Endothelial cell of hepatic sinusoid (primary cell): ENCODE measurements at regions not wholly inside any gene's neighbourhood (a gene's known extent, or its start where the extent isn't known, plus 50 kb on each side); places are given as distances from the start of the nearest gene placed in this dataset.
"Not testable (repeated sequence)": the region's sequence is repeated elsewhere in the genome, so short reads cannot be mapped to it uniquely, and the experiment has no call there.

Experiments used
- in situ Hi-C: cut with HindIII; loops from 2 replicates; pipeline ENCODE4 v1.10.0; 2017; ENCODE audit warnings: low sequenced_read_pairs

DNA sequence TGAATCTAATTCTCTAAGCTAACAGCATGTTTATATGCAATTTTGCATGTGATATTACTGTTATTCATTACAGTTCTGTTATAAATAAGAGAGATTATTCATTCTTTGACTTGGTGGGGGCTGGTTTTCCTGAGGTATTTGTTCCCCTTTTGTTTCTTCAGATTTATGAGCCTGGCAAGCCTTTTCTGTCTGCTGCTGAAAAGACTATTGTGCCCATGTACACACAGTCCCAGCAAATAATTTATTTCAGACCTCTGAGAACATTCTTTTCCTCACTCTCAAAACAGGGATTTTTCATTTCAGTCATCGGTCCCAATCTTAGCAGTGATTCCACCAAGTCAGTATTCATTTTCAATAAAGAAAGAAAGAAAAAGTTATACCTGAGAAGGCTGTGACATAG lies 716.8 kb downstream of the NSUN3 start:
- in situ Hi-C loops, result no loop called here

GRCh38 chr3:94784274-94784673 lies 721.4 kb downstream of the NSUN3 start:
- in situ Hi-C loops, result no loop called here

DNA sequence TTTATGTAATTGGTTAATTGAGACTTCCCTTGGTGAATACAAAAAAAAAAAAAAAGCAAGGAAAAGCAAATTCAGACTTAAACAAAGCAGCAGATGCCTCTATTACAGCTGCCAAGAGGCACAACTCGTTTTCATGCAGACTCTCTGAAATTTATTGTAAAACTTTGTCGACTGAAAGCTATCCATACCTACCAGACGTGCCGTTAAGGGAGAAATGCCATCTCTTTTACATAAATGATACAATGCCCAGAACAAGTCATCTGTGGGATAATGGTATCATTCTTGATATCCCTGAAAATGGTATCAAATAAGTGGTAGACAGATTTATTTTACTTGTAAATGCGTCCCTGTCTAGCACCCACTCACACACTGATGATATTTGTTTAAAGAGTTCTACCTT lies 724.2 kb downstream of the NSUN3 start:
- in situ Hi-C loops, result no loop called here

- in situ Hi-C loops, result no loop called here
These were observed 724.9 kb downstream of the NSUN3 start for GRCh38 chr3:94787734-94788270.

- in situ Hi-C loops, result no loop called here
These were observed 731.7 kb downstream of the NSUN3 start for GRCh38 chr3:94794563-94794962.

GRCh38 chr3:94799420-94800060 lies 736.7 kb downstream of the NSUN3 start:
- in situ Hi-C loops, result no loop called here

- in situ Hi-C loops, result no loop called here
These were observed 749.0 kb downstream of the NSUN3 start for GRCh38 chr3:94811836-94812235.

- in situ Hi-C loops, result no loop called here
These were observed 758.4 kb downstream of the NSUN3 start for GRCh38 chr3:94821241-94821640.

DNA sequence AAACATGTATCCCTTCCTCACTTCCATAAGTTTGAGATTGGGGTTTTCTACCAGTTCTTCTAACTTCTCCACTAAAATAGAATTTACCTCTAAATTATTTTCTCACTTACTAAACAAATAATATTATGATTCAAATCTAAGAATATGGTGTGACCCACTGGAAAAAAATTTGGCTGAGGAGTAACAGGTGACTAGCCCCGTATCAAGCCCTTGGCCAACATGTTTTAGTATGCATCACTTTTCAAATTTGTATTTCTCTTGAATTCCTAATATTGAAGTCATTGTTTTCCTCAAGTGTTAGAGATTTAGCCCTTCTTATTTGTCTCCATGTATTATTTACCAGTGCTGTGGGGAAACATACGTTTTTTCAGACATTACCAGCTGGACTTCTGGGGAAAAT lies 759.4 kb downstream of the NSUN3 start:
- in situ Hi-C loops, result no loop called here

- in situ Hi-C loops, result not testable (repeated sequence)
These were observed 783.4 kb downstream of the NSUN3 start for GRCh38 chr3:94846251-94846650.

- in situ Hi-C loops, result no loop called here
These were observed 799.8 kb downstream of the NSUN3 start for GRCh38 chr3:94862703-94863102.

DNA sequence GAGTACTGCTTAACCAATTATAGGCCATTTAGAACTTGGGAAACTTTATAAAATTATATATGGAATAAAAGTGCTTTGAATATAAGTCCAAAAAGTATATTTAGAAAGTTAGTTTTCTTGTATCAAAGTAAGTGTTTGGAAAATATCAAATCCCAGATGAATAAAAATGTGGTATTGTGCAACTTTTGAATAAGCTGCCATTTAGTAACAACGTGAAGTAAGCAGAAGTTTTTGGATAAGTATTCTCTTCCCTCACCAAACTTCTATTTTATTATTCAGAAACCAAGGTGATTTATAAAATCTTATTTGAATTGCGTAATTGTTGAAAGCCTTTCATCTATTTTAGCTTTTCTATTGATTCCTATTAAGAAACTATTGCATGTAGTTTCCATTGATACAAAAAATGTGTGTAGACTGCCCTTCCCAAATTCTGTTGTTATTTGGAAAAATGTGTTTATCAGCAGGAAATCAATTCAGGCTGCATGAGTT lies 806.2 kb downstream of the NSUN3 start:
- in situ Hi-C loops, result no loop called here

GRCh38 chr3:94873751-94874150 lies 810.9 kb downstream of the NSUN3 start:
- in situ Hi-C loops, result no loop called here

DNA sequence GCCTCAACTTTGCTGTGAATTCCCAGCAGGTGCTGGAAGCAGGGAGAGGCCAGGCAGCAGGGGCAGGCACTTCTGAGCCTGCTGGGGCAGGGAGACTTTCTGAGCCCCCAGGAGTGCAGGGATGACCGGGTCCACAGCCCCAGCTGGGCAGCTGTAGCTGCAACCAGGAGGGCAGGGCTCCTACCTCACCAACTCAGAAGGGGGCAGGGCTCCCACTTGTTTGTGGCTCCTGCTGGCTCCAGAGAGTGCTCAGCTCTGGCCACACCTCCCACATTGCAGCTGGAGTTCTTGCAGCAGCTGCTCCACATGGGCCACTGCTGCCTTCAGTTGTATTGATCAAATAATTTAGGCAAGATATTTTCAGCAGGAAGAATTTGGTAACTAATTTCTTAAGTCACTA lies 812.3 kb downstream of the NSUN3 start:
- in situ Hi-C loops, result no loop called here

- in situ Hi-C loops, result no loop called here
These were observed 824.2 kb downstream of the NSUN3 start for GRCh38 chr3:94887065-94887464.

GRCh38 chr3:94896994-94897393 lies 834.1 kb downstream of the NSUN3 start:
- in situ Hi-C loops, result no loop called here

GRCh38 chr3:94904156-94904674 lies 841.4 kb downstream of the NSUN3 start:
- in situ Hi-C loops, result no loop called here

GRCh38 chr3:94909726-94910125 lies 846.9 kb downstream of the NSUN3 start:
- in situ Hi-C loops, result no loop called here

GRCh38 chr3:94912656-94913055 lies 849.8 kb downstream of the NSUN3 start:
- in situ Hi-C loops, result no loop called here

DNA sequence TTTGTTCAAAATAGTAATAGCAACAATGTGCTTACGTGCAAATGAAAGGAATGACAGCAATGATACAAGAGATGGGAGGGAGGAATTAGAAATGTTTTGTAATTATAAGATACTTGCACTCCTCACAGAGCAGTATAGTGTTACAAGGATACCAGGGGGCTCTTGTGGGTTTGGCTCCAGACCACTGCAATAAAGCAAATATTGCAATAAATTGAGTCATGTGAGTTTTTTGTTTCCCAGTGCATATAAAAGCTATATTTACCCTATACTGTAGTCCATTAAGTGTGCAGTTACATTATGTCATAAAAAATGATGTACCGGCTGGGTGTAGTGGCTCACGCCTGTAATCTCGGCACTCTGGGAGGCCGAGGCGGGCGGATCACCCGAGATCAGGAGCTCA lies 864.3 kb downstream of the NSUN3 start:
- in situ Hi-C loops, result no loop called here

DNA sequence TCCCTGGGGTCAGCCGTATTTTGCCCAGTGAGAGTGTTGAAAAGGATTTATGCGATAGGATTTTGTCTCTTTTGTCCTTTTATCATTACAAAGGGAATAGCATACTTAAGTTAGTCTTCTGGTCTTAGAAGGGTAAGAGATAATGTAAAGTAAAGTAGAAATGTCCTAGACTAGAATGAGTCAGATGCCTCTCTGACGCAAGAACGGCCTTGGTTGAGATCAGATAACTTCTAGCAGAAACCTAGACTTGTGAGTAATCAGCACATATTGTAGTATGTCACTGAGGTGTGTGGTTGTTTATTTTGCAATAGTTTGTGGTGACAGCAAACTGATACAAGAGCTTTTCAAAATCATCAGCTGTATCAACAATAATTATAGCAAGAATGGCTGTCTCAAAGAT lies 866.1 kb downstream of the NSUN3 start:
- in situ Hi-C loops, result no loop called here

DNA sequence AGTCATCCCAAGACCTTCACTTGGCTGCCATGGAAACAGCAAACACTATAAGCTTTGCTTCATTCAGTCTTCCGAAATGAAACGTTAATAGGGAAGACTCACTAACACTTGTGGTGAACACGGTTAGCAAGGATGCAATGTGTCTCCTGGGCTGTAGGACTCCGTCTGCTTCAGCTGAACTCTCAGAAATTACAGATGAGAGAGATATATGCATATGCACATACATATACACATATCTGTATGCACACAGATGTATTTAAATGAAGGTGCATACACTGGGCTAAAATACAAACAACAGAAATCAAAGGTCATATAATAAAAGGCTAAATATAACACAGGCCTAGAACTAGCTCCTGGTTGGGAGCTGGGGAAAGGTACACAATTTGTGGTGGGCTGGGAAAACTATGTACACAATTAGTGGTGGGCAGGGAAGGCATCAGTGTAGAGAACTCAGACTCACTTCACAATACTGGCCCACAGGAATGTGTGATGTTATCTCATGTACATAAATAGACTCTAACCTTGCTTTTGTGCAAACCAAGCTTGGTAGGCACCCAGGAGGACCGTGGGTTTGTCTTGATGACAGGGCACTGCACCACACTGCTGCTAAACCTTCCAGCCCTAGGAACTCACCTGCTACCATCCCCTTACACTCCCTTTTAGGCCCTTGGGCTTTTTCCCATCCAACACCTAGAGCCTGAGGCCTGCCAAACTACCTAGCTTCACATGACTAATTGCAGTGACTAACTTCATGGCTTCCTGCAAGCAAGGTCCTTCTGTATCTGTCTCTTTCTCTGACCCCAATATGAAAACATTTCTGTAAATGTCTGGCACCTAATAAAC lies 873.1 kb downstream of the NSUN3 start:
- in situ Hi-C loops, result no loop called here
